ENCODE measurements at regions not wholly inside any gene's neighbourhood (a gene's known extent, or its start where the extent isn't known, plus 50 kb on each side); places are given as distances from the start of the nearest gene placed in this dataset.

- TF ChIP-seq CTCF (conservative IDR thresholded peaks at IDR 0.05; ENCODE audit: low read depth in 2 of 2) (no peak), ZNF331 (CRISPR knock-in tag; IDR thresholded peaks at IDR 0.05; ENCODE audit: low read depth) (no peak), NANOG (IDR thresholded peaks at IDR 0.05; ENCODE audit: borderline replicate concordance) (no peak), EZH2phosphoT487 (IDR thresholded peaks at IDR 0.05; ENCODE audit: unreplicated experiment) (no peak), EZH2 (IDR thresholded peaks at IDR 0.05; ENCODE audit: low read depth, unreplicated experiment) (no peak), CREB1 (CRISPR knock-in tag; IDR thresholded peaks at IDR 0.05; ENCODE audit: low read depth) (no peak), REST (IDR thresholded peaks at IDR 0.05; ENCODE audit: unreplicated experiment) (no peak), ETS1 (IDR thresholded peaks at IDR 0.05) (no peak), JUNB (IDR thresholded peaks at IDR 0.05; ENCODE audit: unreplicated experiment) (no peak)
Measured at GRCh38 chr6:108766886-108767285, 81.3 kb upstream of the ARMC2 start.

Data from GM23338 (cell line).